NB4 (cell line): ENCODE measurements at regions not wholly inside any gene's neighbourhood (a gene's known extent, or its start where the extent isn't known, plus 50 kb on each side); places are given as distances from the start of the nearest gene placed in this dataset.

Experiments
- DNase-seq: peaks from one replicate; pipeline ENCODE4 v3.0.0; 2010; ENCODE audit warnings: low read depth
- H3K4me3 ChIP-seq: one replicate; pipeline ENCODE4 v1.5.1; 2011; ENCODE audit warnings: mild to moderate bottlenecking, low read depth, low read length, moderate library complexity
- CTCF ChIP-seq: IDR thresholded peaks from one replicate; pipeline ENCODE4 v1.5.1; 2012; ENCODE audit warnings: low read depth, low read length
- MAX ChIP-seq: IDR thresholded peaks from 2 replicates; pipeline ENCODE4 v1.6.1; 2011; ENCODE audit warnings: low read depth, low read length
- MYC ChIP-seq: IDR thresholded peaks from 2 replicates; pipeline ENCODE4 v1.6.1; 2011; ENCODE audit warnings: low read depth, low read length
- POLR2A ChIP-seq: IDR thresholded peaks from 2 replicates; pipeline ENCODE4 v1.6.1; 2011; ENCODE audit warnings: mild to moderate bottlenecking; ENCODE audit not compliant: insufficient read length; ENCODE audit errors: extremely low read depth

- H3K4me3 ChIP-seq: no peak overlapping the region
- TF ChIP-seq POLR2A: no peak
- no peak for TF ChIP-seq MAX
- TF ChIP-seq MYC: no peak
- TF ChIP-seq CTCF: no peak
- DNase-seq: no peak
Observed at GRCh38 chr1:221022331-221022730, 143.1 kb downstream of the HLX start.

GRCh38 chr1:221023482-221023881 is 144.2 kb downstream of the HLX start:
- TF ChIP-seq CTCF: no peak
- TF ChIP-seq MAX: no peak
- no peak for TF ChIP-seq POLR2A
- no peak for TF ChIP-seq MYC
- no peak for DNase-seq
- no peak overlapping the region for H3K4me3 ChIP-seq

GRCh38 chr1:221025501-221025900 is 146.3 kb downstream of the HLX start:
- DNase-seq: no peak
- no peak for TF ChIP-seq POLR2A
- no peak for TF ChIP-seq MAX
- TF ChIP-seq CTCF: no peak
- TF ChIP-seq MYC: no peak
- H3K4me3 ChIP-seq: no peak overlapping the region

GRCh38 chr1:221025956-221026355 is 146.7 kb downstream of the HLX start:
- TF ChIP-seq CTCF: no peak
- TF ChIP-seq MYC: no peak
- TF ChIP-seq POLR2A: no peak
- no peak for TF ChIP-seq MAX
- no peak for DNase-seq
- H3K4me3 ChIP-seq: no peak overlapping the region

GRCh38 chr1:221029981-221030649 is 150.9 kb downstream of the HLX start:
- H3K4me3 ChIP-seq: no peak overlapping the region
- TF ChIP-seq MYC (no peak), POLR2A (no peak), CTCF (no peak), MAX (no peak)
- no peak for DNase-seq

GRCh38 chr1:221030990-221031389 is 151.7 kb downstream of the HLX start:
- no peak overlapping the region for H3K4me3 ChIP-seq
- TF ChIP-seq POLR2A: no peak
- no peak for TF ChIP-seq MYC
- TF ChIP-seq CTCF: no peak
- no peak for TF ChIP-seq MAX
- no peak for DNase-seq
